GM18502 (cell line): ENCODE measurements at regions not wholly inside any gene's neighbourhood (a gene's known extent, or its start where the extent isn't known, plus 50 kb on each side); places are given as distances from the start of the nearest gene placed in this dataset.

Experiments
- ATAC-seq: cut with Tn5 transposase; IDR thresholded peaks from one replicate; pipeline ENCODE4 v1.9.1; 2021; ENCODE audit warnings: mild to moderate bottlenecking; ENCODE audit not compliant: unreplicated experiment, poor library complexity

DNA sequence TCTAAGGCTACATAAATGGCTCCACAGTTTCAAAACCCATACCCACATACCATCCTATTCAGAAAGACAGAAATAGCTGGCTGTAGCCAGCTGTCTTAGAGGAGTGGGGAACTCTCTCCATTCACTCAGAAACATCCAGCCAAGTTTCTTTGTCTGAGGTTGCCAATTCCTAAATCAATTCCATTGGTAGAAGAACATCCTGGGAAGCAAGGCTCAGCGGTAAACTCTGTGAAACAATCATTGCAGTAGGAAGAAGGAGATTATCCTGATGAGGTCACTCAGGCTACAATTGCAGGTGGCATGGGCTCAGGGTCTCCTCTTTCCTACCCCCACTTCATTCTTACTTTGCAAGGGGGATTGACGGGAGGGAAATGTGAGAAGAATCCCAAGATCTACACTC lies 154.0 kb downstream of the ETV1 start:
- no peak for ATAC-seq

DNA sequence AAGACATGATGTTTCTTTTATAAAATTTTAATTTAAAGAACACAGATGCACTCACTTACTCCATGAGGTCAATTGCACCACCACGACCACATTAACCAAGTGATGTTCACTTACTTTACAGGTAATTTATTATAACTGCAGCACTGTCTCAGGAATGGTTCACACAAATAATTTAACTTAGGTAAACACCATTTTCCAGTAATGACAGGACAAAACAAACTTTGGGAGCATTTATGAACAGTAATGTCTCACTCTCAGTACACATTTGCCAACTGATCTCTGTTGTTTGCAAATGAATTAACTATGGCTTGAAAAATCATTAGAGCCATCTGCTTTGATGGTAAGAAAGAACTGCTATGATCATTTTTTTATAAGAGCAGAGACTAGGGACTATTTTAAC lies 150.4 kb downstream of the ETV1 start:
- no peak for ATAC-seq
